ENCODE measurements at regions not wholly inside any gene's neighbourhood (a gene's known extent, or its start where the extent isn't known, plus 50 kb on each side); places are given as distances from the start of the nearest gene placed in this dataset.

GRCh38 chr16:79750311-79750710, 149.8 kb upstream of the MAF start:
- Histone ChIP-seq H3K27ac (no peak overlapping the region), H3K4me2 (ENCODE audit: low read length) (no peak overlapping the region), H3K4me1 (no peaks in the 10 kb centered on the region), H3K27me3 (ENCODE audit: control insufficient read depth, insufficient read depth, low read length) (no peaks in the 10 kb centered on the region), H2AFZ (no peak overlapping the region), H3K36me3 (ENCODE audit: control insufficient read depth, insufficient read depth, low read length) (no peaks in the 10 kb centered on the region), H3K9ac (no peak overlapping the region), H3K9me3 (ENCODE audit: control insufficient read depth, low read length) (no peaks in the 10 kb centered on the region), H3K79me2 (no peaks in the 10 kb centered on the region), H3K4me3 (ENCODE audit: low read depth, low read length) (no peak overlapping the region)
- no peak for TF ChIP-seq CTCF (IDR thresholded peaks at IDR 0.05)

DNA sequence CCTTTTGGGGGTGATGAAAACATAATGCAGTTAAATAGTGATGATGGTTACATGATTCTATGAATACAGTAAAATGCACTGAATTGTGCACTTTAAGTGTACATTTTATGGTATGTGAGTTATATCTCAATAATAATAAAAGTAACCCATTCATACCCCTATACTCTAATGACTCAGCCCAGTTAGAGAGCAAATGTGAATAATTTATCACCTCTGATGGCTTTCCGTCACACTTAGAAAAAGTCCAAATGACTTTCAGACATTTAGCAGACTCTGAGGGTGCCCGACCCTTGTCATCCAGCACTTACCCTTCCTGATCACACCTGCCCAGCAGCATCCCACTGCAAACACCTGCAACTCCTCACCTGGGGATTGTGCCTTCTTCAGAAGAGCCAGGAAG, 148.1 kb upstream of the MAF start:
- no peak overlapping the region for H3K9ac ChIP-seq
- no peaks in the 10 kb centered on the region for H3K36me3 ChIP-seq (ENCODE audit: control insufficient read depth, insufficient read depth, low read length)
- no peaks in the 10 kb centered on the region for H3K9me3 ChIP-seq (ENCODE audit: control insufficient read depth, low read length)
- H3K27ac ChIP-seq = no peak overlapping the region
- H3K4me1 ChIP-seq = no peaks in the 10 kb centered on the region
- no peak overlapping the region for H3K4me3 ChIP-seq (ENCODE audit: low read depth, low read length)
- H2AFZ ChIP-seq = no peak overlapping the region
- TF ChIP-seq CTCF (IDR thresholded peaks at IDR 0.05) = no peak
- H3K4me2 ChIP-seq (ENCODE audit: low read length) = no peak overlapping the region
- H3K79me2 ChIP-seq = no peaks in the 10 kb centered on the region
- H3K27me3 ChIP-seq (ENCODE audit: control insufficient read depth, insufficient read depth, low read length) = no peaks in the 10 kb centered on the region

GRCh38 chr16:79747688-79748087, 147.2 kb upstream of the MAF start:
- no peak for TF ChIP-seq CTCF (IDR thresholded peaks at IDR 0.05)
- Histone ChIP-seq H3K4me3 (ENCODE audit: low read depth, low read length) (no peak overlapping the region), H3K9me3 (ENCODE audit: control insufficient read depth, low read length) (no peaks in the 10 kb centered on the region), H3K27me3 (ENCODE audit: control insufficient read depth, insufficient read depth, low read length) (no peaks in the 10 kb centered on the region), H2AFZ (no peak overlapping the region), H3K36me3 (ENCODE audit: control insufficient read depth, insufficient read depth, low read length) (no peaks in the 10 kb centered on the region), H3K27ac (no peak overlapping the region), H3K4me2 (ENCODE audit: low read length) (no peak overlapping the region), H3K79me2 (no peaks in the 10 kb centered on the region), H3K9ac (no peak overlapping the region), H3K4me1 (no peaks in the 10 kb centered on the region)

GRCh38 chr16:79740252-79740651, 139.7 kb upstream of the MAF start:
- Histone ChIP-seq H3K9ac (no peak overlapping the region), H3K27ac (no peak overlapping the region), H3K9me3 (ENCODE audit: control insufficient read depth, low read length) (no peaks in the 10 kb centered on the region), H3K36me3 (ENCODE audit: control insufficient read depth, insufficient read depth, low read length) (no peaks in the 10 kb centered on the region), H3K4me1 (no peaks in the 10 kb centered on the region), H3K79me2 (no peaks in the 10 kb centered on the region), H3K27me3 (ENCODE audit: control insufficient read depth, insufficient read depth, low read length) (no peaks in the 10 kb centered on the region), H3K4me2 (ENCODE audit: low read length) (no peak overlapping the region), H2AFZ (no peak overlapping the region), H3K4me3 (ENCODE audit: low read depth, low read length) (no peak overlapping the region)
- TF ChIP-seq CTCF (IDR thresholded peaks at IDR 0.05) = no peak

- Histone ChIP-seq H3K4me1 (no peaks in the 10 kb centered on the region), H3K36me3 (ENCODE audit: control insufficient read depth, insufficient read depth, low read length) (no peaks in the 10 kb centered on the region), H3K27ac (no peak overlapping the region), H3K9me3 (ENCODE audit: control insufficient read depth, low read length) (no peaks in the 10 kb centered on the region), H3K4me3 (ENCODE audit: low read depth, low read length) (no peak overlapping the region), H3K27me3 (ENCODE audit: control insufficient read depth, insufficient read depth, low read length) (no peaks in the 10 kb centered on the region), H2AFZ (no peak overlapping the region), H3K79me2 (no peaks in the 10 kb centered on the region), H3K9ac (no peak overlapping the region), H3K4me2 (ENCODE audit: low read length) (no peak overlapping the region)
- no peak for TF ChIP-seq CTCF (IDR thresholded peaks at IDR 0.05)
Measured at GRCh38 chr16:79735271-79735670, 134.7 kb upstream of the MAF start.

All from parathyroid adenoma (tissue), 2 donors.